Testis (tissue), 2 donors: ENCODE measurements at regions not wholly inside any gene's neighbourhood (a gene's known extent, or its start where the extent isn't known, plus 50 kb on each side); places are given as distances from the start of the nearest gene placed in this dataset.

Experiments used
- CTCF ChIP-seq, 3 experiments: fragments of 450-650 bp in 2 of 3; fragments of 200-600 bp in 1 of 3; sonication (generic) in 1 of 3; IDR thresholded peaks; one replicate each; pipeline ENCODE4 v1.5.1; 2016 to 2019; ENCODE audit warnings: antibody characterized with exemption in 3 of 3, mild to moderate bottlenecking in 2 of 3, moderate library complexity in 1 of 3
- POLR2A ChIP-seq: fragments of 450-650 bp; IDR thresholded peaks from one replicate; pipeline ENCODE4 v1.6.1; 2017; ENCODE audit warnings: antibody characterized with exemption, mild to moderate bottlenecking, moderate library complexity

GRCh38 chr5:54851449-54851848 lies 133.9 kb downstream of the ESM1 start:
- TF ChIP-seq CTCF (IDR thresholded peaks at IDR 0.05) (no peak), POLR2A (no peak)
